ENCODE measurements at regions not wholly inside any gene's neighbourhood (a gene's known extent, or its start where the extent isn't known, plus 50 kb on each side); places are given as distances from the start of the nearest gene placed in this dataset.

- FAIRE-seq, result no peak
Measured at GRCh38 chr2:109045505-109045904, 56.5 kb upstream of the EDAR start.

GRCh38 chr2:109038992-109039391 is 50.0 kb upstream of the EDAR start:
- no peak for TF ChIP-seq RNF2 (IDR thresholded peaks at IDR 0.05; ENCODE audit: borderline replicate concordance, low read depth)
- no peak for TF ChIP-seq ATOH8 (CRISPR knock-in tag; IDR thresholded peaks at IDR 0.05; ENCODE audit: low read depth)
- TF ChIP-seq CHD4 (IDR thresholded peaks at IDR 0.05; ENCODE audit: borderline replicate concordance), result no peak
- TF ChIP-seq TP53 (CRISPR knock-in tag; IDR thresholded peaks at IDR 0.05), result no peak
- no peaks in the 10 kb centered on the region for H3K9me3 ChIP-seq
- no peak for DNase-seq (ENCODE audit: low read depth in 1 of 2, low spot score in 1 of 2)
- no peak overlapping the region for H3K4me2 ChIP-seq
- FAIRE-seq, result no peak
- CTCF ChIA-PET, result interaction anchor here (1.1 to 1.5 kb wide), 2 partner anchors 12 to 13 kb away, joined by 3 read pairs; no protein-coding TSS in a partner anchor
- no peak for ATAC-seq
- no peaks in the 10 kb centered on the region for H3K4me1 ChIP-seq
- no peak overlapping the region for H3K27ac ChIP-seq
- 60% methylated on average over 4 of the region's 4 CpGs for WGBS (ENCODE audit: missing lambda C conversion rate)
- no peak overlapping the region for H3K4me3 ChIP-seq
- POLR2A ChIA-PET, result no interaction called here

More at GRCh38 chr2:109045505-109045904, 56.5 kb upstream of the EDAR start:
- no peak for TF ChIP-seq POLR2A (IDR thresholded peaks at IDR 0.05; ENCODE audit: low read length)
- no peak for TF ChIP-seq SMC3 (IDR thresholded peaks at IDR 0.05)
- TF ChIP-seq MYC (IDR thresholded peaks at IDR 0.05; ENCODE audit: borderline replicate concordance, low read length), result no peak
- TF ChIP-seq ESRRA (IDR thresholded peaks at IDR 0.05; ENCODE audit: borderline replicate concordance, low read length), result no peak
- no peak for TF ChIP-seq EHF (CRISPR knock-in tag; IDR thresholded peaks at IDR 0.05)
- TF ChIP-seq BHLHE40 (IDR thresholded peaks at IDR 0.05; ENCODE audit: low read depth, low read length), result no peak
- no peak for TF ChIP-seq TFCP2L1 (CRISPR knock-in tag; IDR thresholded peaks at IDR 0.05)
- no peak for TF ChIP-seq HDAC2 (IDR thresholded peaks at IDR 0.05)
- no peak for TF ChIP-seq CHD4 (IDR thresholded peaks at IDR 0.05; ENCODE audit: borderline replicate concordance)
- no peak for TF ChIP-seq CBX8 (IDR thresholded peaks at IDR 0.05)
- TF ChIP-seq TP53 (CRISPR knock-in tag; IDR thresholded peaks at IDR 0.05), result no peak
- no peak for TF ChIP-seq REST (IDR thresholded peaks at IDR 0.05)
- TF ChIP-seq GATA3 (IDR thresholded peaks at IDR 0.05; ENCODE audit: borderline replicate concordance), result no peak
- no peak for TF ChIP-seq JUN (IDR thresholded peaks at IDR 0.05)
- TF ChIP-seq ATOH8 (CRISPR knock-in tag; IDR thresholded peaks at IDR 0.05; ENCODE audit: low read depth), result no peak
- no peak for TF ChIP-seq ZC3H11A (IDR thresholded peaks at IDR 0.05)
- ChIA-PET CTCF (interaction anchor here (1.1 kb wide), 1 partner anchor 93 kb away, joined by 3 read pairs; no protein-coding TSS in a partner anchor), POLR2A (no interaction called here)
- H3K4me2 ChIP-seq, result no peak overlapping the region
- WGBS (ENCODE audit: missing lambda C conversion rate), result 67% methylated on average over 8 of the region's 9 CpGs
- no peak overlapping the region for H3K4me3 ChIP-seq
- H3K4me1 ChIP-seq, result no peaks in the 10 kb centered on the region
- H3K27ac ChIP-seq, result no peak overlapping the region
- ATAC-seq, result no peak
- no peak for DNase-seq (ENCODE audit: low read depth in 1 of 2, low spot score in 1 of 2)
- no peaks in the 10 kb centered on the region for H3K9me3 ChIP-seq

All from A549 (cell line).